ENCODE measurements at regions not wholly inside any gene's neighbourhood (a gene's known extent, or its start where the extent isn't known, plus 50 kb on each side); places are given as distances from the start of the nearest gene placed in this dataset.

DNA sequence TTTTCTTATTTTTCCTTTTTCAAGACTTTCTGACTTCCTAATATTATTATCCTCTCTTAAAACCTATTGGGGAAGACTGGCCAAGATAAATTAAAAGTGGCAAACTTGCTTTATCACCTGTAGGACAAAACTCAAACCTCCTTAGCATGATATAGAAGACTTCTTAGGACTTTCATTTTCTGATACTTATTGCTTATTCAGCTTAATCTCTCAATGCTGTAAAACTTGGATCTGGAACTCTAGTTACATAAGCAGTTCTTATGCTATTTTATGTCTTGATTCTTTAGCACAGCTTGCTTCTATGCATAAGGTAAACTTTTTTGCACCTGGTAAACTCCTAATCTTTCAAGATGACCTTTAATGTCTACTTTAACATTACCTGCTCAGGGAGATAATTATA lies 382.3 kb upstream of the LRRC7 start:
- Histone ChIP-seq H3K27me3 (replicated peaks in 1 of 7) (no peaks in the 10 kb centered on the region), H3K27ac (no peak overlapping the region), H3K4me1 (no peaks in the 10 kb centered on the region), H3K36me3 (no peaks in the 10 kb centered on the region), H3K9me3 (peaks cover 0 to 14% (median 4%) of the 10 kb centered on the region in 8 donors), H3K4me3 (no peak overlapping the region)
- DNase-seq: no peak
- intact Hi-C loops (cut with DNase I; ENCODE audit: low total_unique reads): no loop called here
- TF ChIP-seq POLR2AphosphoS5 (IDR thresholded peaks at IDR 0.05) (no peak), POLR2A (IDR thresholded peaks at IDR 0.05) (no peak)
- TF ChIP-seq, protein P1, sequence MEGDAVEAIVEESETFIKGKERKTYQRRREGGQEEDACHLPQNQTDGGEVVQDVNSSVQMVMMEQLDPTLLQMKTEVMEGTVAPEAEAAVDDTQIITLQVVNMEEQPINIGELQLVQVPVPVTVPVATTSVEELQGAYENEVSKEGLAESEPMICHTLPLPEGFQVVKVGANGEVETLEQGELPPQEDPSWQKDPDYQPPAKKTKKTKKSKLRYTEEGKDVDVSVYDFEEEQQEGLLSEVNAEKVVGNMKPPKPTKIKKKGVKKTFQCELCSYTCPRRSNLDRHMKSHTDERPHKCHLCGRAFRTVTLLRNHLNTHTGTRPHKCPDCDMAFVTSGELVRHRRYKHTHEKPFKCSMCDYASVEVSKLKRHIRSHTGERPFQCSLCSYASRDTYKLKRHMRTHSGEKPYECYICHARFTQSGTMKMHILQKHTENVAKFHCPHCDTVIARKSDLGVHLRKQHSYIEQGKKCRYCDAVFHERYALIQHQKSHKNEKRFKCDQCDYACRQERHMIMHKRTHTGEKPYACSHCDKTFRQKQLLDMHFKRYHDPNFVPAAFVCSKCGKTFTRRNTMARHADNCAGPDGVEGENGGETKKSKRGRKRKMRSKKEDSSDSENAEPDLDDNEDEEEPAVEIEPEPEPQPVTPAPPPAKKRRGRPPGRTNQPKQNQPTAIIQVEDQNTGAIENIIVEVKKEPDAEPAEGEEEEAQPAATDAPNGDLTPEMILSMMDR (IDR thresholded peaks at IDR 0.05 in 8 of 11, conservative IDR thresholded peaks at IDR 0.05 in 3 of 11): no peak

- TF ChIP-seq POLR2A (IDR thresholded peaks at IDR 0.05) (no peak), POLR2AphosphoS5 (IDR thresholded peaks at IDR 0.05) (no peak)
- TF ChIP-seq, protein P1 (IDR thresholded peaks at IDR 0.05 in 8 of 11, conservative IDR thresholded peaks at IDR 0.05 in 3 of 11): no peak
- peaks cover 0 to 14% (median 4%) of the 10 kb centered on the region in 8 donors for H3K9me3 ChIP-seq
- H3K27me3 ChIP-seq (replicated peaks in 1 of 7): no peaks in the 10 kb centered on the region
- no peaks in the 10 kb centered on the region for H3K36me3 ChIP-seq
- intact Hi-C loops (cut with DNase I; ENCODE audit: low total_unique reads): no loop called here
- no peak overlapping the region for H3K27ac ChIP-seq
- H3K4me3 ChIP-seq: no peak overlapping the region
- no peak for DNase-seq
- H3K4me1 ChIP-seq: no peaks in the 10 kb centered on the region
These were observed 376.4 kb upstream of the LRRC7 start for GRCh38 chr1:69191335-69191734.

DNA sequence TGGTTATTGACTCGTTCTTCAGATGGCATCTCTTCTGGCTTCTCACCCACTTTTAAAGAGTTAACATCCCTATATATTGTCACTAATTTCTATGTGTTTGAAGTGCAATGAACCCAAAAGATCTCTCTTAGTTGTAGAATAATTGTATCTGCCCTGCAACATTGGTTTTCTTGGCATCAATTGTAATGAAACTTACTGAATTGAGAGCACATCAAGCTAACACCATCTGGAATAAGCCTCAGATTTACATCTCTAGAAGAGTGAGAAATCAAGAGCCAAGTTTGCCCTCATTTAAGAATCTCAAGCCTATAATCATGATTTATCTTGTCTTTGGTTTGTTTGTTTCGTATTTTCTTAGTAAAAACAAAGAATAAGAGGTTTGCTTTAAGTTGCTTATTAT lies 372.6 kb upstream of the LRRC7 start:
- intact Hi-C loops (cut with DNase I; ENCODE audit: low total_unique reads): no loop called here
- 57 to 74% (median 68%) methylated on average over 2 of the region's 2 CpGs for WGBS, 5 donors
- H3K9me3 ChIP-seq: peaks cover 0 to 3% (median 0%) of the 10 kb centered on the region in 8 donors

DNA sequence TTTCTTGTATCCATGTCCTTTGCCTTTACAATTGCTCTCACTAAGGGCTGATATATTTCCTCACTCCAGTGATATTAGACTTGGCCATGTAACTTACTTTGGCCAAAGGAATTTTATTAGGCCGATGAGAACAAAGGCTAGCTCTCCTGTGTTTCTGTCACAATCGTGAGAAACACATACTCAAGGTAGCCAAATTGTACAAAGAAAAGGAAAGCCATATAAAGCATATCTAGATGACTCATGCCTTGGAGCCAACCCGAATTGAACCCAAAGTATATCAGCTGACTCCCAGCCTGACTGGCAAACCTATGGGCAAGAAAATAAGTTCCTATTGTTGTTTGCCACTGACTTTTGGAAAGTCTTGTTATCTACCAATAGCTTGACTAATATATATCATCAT lies 371.7 kb upstream of the LRRC7 start:
- no peak for DNase-seq
- Histone ChIP-seq H3K4me1 (no peaks in the 10 kb centered on the region), H3K9me3 (peaks cover 0 to 3% (median 0%) of the 10 kb centered on the region in 8 donors), H3K4me3 (no peak overlapping the region), H3K27me3 (replicated peaks in 1 of 7) (no peaks in the 10 kb centered on the region), H3K36me3 (no peaks in the 10 kb centered on the region), H3K27ac (no peak overlapping the region)
- intact Hi-C loops (cut with DNase I; ENCODE audit: low total_unique reads): no loop called here
- 68 to 93% (median 79%) methylated on average over 3 of the region's 3 CpGs for WGBS, 5 donors
- no peak for TF ChIP-seq POLR2AphosphoS5 (IDR thresholded peaks at IDR 0.05)

More for the DNA sequence above, 372.6 kb upstream of the LRRC7 start:
- Histone ChIP-seq H3K4me3 (no peak overlapping the region), H3K36me3 (no peaks in the 10 kb centered on the region), H3K4me1 (no peaks in the 10 kb centered on the region), H3K27me3 (replicated peaks in 1 of 7) (no peaks in the 10 kb centered on the region), H3K27ac (no peak overlapping the region)
- TF ChIP-seq POLR2AphosphoS5 (IDR thresholded peaks at IDR 0.05) (no peak), POLR2A (IDR thresholded peaks at IDR 0.05) (no peak)
- TF ChIP-seq, protein P1 (IDR thresholded peaks at IDR 0.05 in 8 of 11, conservative IDR thresholded peaks at IDR 0.05 in 3 of 11): no peak
- DNase-seq: no peak

DNA sequence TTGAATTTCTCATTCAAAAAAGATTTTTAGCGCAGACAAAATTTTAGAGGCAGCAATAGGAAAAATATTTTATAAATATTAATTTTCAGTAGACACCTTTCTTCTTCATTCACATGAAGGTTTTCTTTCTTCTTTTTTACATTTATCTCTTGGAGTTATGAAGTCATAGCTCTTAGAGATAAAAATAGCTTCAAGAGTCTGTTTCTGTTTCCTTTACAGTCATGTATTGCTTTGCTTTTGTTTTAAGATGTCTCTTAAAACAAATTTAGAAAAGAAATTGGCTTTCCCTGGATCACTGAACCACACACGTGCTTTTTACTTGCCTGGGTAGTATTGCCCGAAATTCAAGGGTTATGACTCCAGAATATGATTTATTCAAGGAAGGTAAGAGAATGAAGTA lies 369.9 kb upstream of the LRRC7 start:
- H3K4me1 ChIP-seq: no peaks in the 10 kb centered on the region
- intact Hi-C loops (cut with DNase I; ENCODE audit: low total_unique reads): no loop called here
- H3K27ac ChIP-seq: no peak overlapping the region
- no peaks in the 10 kb centered on the region for H3K36me3 ChIP-seq
- TF ChIP-seq, protein P1 (IDR thresholded peaks at IDR 0.05 in 8 of 11, conservative IDR thresholded peaks at IDR 0.05 in 3 of 11): no peak
- TF ChIP-seq POLR2A (IDR thresholded peaks at IDR 0.05) (no peak), POLR2AphosphoS5 (IDR thresholded peaks at IDR 0.05) (no peak)
- DNase-seq: no peak
- WGBS, 5 donors: 67 to 79% (median 75%) methylated on average over 3 of the region's 3 CpGs
- H3K9me3 ChIP-seq: peaks cover 0 to 3% (median 0%) of the 10 kb centered on the region in 8 donors
- H3K4me3 ChIP-seq: no peak overlapping the region
- H3K27me3 ChIP-seq (replicated peaks in 1 of 7): no peaks in the 10 kb centered on the region
